Neuron (in vitro differentiated cells): ENCODE measurements at regions not wholly inside any gene's neighbourhood (a gene's known extent, or its start where the extent isn't known, plus 50 kb on each side); places are given as distances from the start of the nearest gene placed in this dataset.

Experiments
- H2AFZ ChIP-seq: one replicate; pipeline ENCODE4 v1.6.1; 2013; ENCODE audit warnings: low read depth, mild to moderate bottlenecking, inconsistent platforms, low read length, moderate library complexity
- H3K27me3 ChIP-seq: one replicate; pipeline ENCODE4 v1.6.1; 2013; ENCODE audit warnings: low read length; ENCODE audit not compliant: insufficient read depth
- H3K36me3 ChIP-seq: one replicate; pipeline ENCODE4 v1.6.1; 2013; ENCODE audit warnings: low read length; ENCODE audit not compliant: insufficient read depth
- H3K4me1 ChIP-seq: one replicate; pipeline ENCODE4 v1.6.1; 2013; ENCODE audit warnings: low read length; ENCODE audit not compliant: insufficient read depth
- H3K4me3 ChIP-seq: 2 replicates; pipeline ENCODE4 v1.5.1; 2013; ENCODE audit warnings: mild to moderate bottlenecking, low read length, moderate library complexity
- H3K9me3 ChIP-seq: one replicate; pipeline ENCODE4 v1.6.1; 2013; ENCODE audit warnings: low read length

- no peaks in the 10 kb centered on the region for H3K27me3 ChIP-seq
- H3K4me3 ChIP-seq: no peak overlapping the region
- H3K4me1 ChIP-seq: no peaks in the 10 kb centered on the region
- no peaks in the 10 kb centered on the region for H3K9me3 ChIP-seq
- H2AFZ ChIP-seq: no peak overlapping the region
- no peaks in the 10 kb centered on the region for H3K36me3 ChIP-seq
These were observed 132.3 kb downstream of the CSNK2A3 start for GRCh38 chr11:11220786-11221185.

DNA sequence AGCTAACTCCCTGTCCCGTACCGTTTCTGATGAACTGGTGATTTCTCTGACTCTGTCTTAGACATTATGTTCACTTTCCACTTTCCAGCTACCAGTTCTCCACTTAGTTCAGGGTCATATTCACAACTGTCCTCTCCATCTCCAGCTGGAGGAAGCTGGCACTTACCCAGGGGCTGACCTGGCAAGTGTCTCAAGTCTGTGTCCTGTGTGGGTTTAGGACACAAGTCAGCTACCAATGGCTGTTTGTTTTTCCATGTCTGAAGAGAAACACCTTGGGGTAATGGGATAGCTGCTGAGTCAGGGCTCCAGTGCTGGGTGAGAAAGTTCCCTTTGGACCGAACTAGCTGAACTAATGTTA is 134.4 kb downstream of the CSNK2A3 start:
- Histone ChIP-seq H3K4me3 (no peak overlapping the region), H2AFZ (no peak overlapping the region), H3K9me3 (no peaks in the 10 kb centered on the region), H3K4me1 (no peaks in the 10 kb centered on the region), H3K36me3 (no peaks in the 10 kb centered on the region), H3K27me3 (no peaks in the 10 kb centered on the region)

DNA sequence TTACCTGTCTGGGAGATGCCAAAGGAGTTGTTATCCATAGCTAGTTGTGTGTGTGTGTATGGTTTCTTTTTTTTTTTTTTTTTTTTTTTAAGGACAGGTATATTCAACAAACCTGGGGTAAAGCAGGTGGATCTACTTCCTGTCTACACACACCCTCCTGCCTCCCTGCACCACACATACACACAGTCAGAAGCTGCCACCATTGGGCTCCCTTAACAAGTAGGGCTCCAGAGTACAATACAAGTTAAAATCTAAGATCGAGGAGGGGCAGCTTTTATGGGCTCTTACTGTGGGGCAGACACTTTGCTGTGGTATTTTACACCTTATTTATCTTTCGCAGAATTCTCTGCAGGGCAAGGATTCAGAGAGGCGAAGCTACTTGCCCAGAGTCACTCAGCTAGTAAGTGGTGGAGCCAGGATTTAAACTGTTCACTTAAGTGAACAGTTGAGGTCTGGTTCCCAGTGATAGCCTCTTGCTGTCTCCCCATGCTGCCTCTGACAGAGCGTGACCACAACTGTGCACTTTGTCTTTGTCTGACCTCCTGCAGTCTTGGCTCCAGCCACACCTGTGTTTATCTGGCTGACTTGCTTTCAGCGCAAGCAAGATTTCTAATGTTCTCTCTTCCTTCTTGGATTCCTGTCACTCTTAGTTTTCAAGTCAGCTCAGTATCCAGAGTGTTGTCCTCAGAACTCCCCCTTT is 135.0 kb downstream of the CSNK2A3 start:
- Histone ChIP-seq H3K9me3 (no peaks in the 10 kb centered on the region), H3K36me3 (no peaks in the 10 kb centered on the region), H3K4me3 (no peak overlapping the region), H3K4me1 (no peaks in the 10 kb centered on the region), H2AFZ (no peak overlapping the region), H3K27me3 (no peaks in the 10 kb centered on the region)

DNA sequence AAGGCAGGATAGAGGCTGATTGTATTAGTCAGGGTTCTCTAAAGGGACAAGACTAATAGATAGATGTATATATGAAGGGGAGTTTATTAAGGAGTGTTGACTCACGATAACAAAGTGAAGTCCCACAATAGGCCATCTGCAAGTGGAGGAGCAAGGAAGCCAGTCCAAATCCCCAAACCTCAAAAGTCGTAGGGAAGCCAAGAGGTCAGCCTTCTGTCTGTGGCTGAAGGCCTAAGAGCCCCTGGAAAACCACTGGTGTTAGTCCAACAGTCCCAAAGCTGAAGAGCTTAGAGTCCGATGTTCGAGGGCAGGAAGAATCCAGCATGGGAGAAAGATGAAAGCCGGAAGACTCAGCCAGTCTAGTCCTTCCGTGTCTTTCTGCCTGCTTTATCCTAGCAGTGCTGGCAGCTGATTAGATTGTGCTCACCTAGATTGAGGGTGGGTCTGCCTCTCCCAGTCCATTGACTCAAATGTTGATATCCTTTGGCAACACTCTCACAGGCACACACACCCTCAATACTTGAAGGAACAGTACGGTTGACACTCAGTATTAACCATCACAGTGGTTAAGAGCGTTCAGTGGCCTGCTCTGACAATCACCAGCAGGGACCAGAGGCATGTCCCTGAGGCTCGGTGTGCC is 135.6 kb downstream of the CSNK2A3 start:
- no peak overlapping the region for H3K4me3 ChIP-seq
- no peaks in the 10 kb centered on the region for H3K27me3 ChIP-seq
- H3K4me1 ChIP-seq: no peaks in the 10 kb centered on the region
- H2AFZ ChIP-seq: no peak overlapping the region
- H3K9me3 ChIP-seq: no peaks in the 10 kb centered on the region
- no peaks in the 10 kb centered on the region for H3K36me3 ChIP-seq

GRCh38 chr11:11215944-11216343 is 137.1 kb downstream of the CSNK2A3 start:
- Histone ChIP-seq H3K36me3 (no peaks in the 10 kb centered on the region), H3K4me1 (no peaks in the 10 kb centered on the region), H3K4me3 (no peak overlapping the region), H2AFZ (no peak overlapping the region), H3K9me3 (no peaks in the 10 kb centered on the region), H3K27me3 (no peaks in the 10 kb centered on the region)

DNA sequence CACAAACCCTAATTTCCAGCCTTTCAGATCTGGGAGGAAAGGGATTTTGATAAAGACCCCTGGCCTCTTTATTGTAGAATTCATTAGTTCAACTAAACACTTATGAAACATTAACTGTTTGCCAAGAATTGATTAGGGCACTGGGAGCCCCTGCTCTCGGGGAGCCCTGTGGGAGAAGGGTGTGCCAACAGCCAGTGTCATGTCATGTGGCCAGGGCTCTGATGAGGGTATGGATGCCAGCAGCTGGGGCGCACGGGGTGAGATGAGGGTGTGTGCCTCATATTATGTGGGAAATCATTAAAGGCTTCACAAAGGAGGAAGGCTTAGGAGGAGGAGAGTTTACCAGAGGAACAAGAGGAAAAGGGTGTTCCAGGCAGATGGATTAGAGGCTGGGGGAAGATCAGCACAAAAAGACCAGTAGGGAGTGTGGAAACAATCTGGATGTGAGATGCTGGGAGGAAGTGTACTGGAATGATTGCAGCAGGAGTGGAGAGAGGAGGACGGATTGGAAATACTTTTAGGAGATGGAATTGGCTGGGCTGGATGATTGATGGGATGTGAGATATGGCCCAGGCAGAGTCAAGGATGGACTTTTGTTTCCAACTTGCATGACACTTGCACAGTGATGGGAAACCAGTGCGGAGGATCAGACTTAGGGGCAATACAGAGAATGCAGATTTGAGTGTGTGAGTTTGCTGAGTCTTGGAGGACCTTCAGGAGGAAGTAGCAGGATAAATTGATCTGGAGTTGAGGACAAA is 137.8 kb downstream of the CSNK2A3 start:
- Histone ChIP-seq H3K36me3 (no peaks in the 10 kb centered on the region), H3K4me3 (no peak overlapping the region), H3K27me3 (no peaks in the 10 kb centered on the region), H2AFZ (no peak overlapping the region), H3K4me1 (no peaks in the 10 kb centered on the region), H3K9me3 (no peaks in the 10 kb centered on the region)

- Histone ChIP-seq H3K36me3 (no peaks in the 10 kb centered on the region), H2AFZ (no peak overlapping the region), H3K4me3 (no peak overlapping the region), H3K4me1 (no peaks in the 10 kb centered on the region), H3K9me3 (no peaks in the 10 kb centered on the region), H3K27me3 (no peaks in the 10 kb centered on the region)
These were observed 139.9 kb downstream of the CSNK2A3 start for GRCh38 chr11:11213117-11213516.

GRCh38 chr11:11211888-11212287 is 141.2 kb downstream of the CSNK2A3 start:
- no peaks in the 10 kb centered on the region for H3K9me3 ChIP-seq
- no peak overlapping the region for H3K4me3 ChIP-seq
- H3K36me3 ChIP-seq: no peaks in the 10 kb centered on the region
- no peaks in the 10 kb centered on the region for H3K4me1 ChIP-seq
- no peak overlapping the region for H2AFZ ChIP-seq
- H3K27me3 ChIP-seq: no peaks in the 10 kb centered on the region

- Histone ChIP-seq H3K4me3 (no peak overlapping the region), H2AFZ (no peak overlapping the region), H3K9me3 (no peaks in the 10 kb centered on the region), H3K27me3 (no peaks in the 10 kb centered on the region), H3K4me1 (no peaks in the 10 kb centered on the region), H3K36me3 (no peaks in the 10 kb centered on the region)
These were observed 141.9 kb downstream of the CSNK2A3 start for GRCh38 chr11:11211186-11211585.

DNA sequence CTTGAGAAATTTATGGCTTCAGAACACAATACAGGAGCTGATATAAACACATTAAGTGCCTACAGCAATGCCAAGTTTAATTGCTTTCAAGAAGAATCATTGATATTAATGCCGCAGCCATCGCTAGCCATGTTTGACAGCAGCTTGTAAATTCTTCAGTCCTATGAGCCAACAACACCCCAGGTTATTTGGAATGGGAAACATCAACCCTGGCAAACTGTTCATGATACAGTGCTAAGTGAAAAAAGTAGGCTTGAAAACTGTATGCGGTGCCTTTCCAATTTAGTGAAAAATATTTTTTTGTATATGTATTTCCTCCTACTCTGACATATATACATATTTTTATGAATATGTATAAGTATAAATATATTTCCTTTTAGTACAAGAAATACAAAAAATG is 142.6 kb downstream of the CSNK2A3 start:
- Histone ChIP-seq H2AFZ (no peak overlapping the region), H3K27me3 (no peaks in the 10 kb centered on the region), H3K4me1 (no peaks in the 10 kb centered on the region), H3K4me3 (no peak overlapping the region), H3K9me3 (no peaks in the 10 kb centered on the region), H3K36me3 (no peaks in the 10 kb centered on the region)

DNA sequence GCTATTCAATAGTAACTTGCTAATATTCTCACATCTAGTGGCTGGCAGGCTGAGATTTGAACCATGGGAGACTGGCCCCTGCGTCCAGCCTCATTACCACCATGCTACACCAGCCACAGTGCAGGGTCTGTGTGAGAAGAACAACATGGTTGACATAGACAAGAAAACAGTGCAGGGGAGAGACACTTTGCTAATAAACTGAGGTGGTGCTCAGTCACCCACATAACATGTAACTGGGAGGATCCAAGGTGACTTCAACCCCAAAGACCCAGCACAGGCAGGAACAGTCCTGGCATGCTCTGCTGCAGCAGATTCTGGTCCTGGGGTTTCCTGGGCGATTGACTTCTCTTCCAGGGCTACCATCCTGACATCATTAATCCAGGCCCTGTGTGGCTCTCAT is 143.1 kb downstream of the CSNK2A3 start:
- Histone ChIP-seq H2AFZ (no peak overlapping the region), H3K27me3 (no peaks in the 10 kb centered on the region), H3K4me1 (no peaks in the 10 kb centered on the region), H3K4me3 (no peak overlapping the region), H3K36me3 (no peaks in the 10 kb centered on the region), H3K9me3 (no peaks in the 10 kb centered on the region)

GRCh38 chr11:11208994-11209393 is 144.1 kb downstream of the CSNK2A3 start:
- no peaks in the 10 kb centered on the region for H3K36me3 ChIP-seq
- no peaks in the 10 kb centered on the region for H3K27me3 ChIP-seq
- H2AFZ ChIP-seq: no peak overlapping the region
- H3K4me1 ChIP-seq: no peaks in the 10 kb centered on the region
- no peaks in the 10 kb centered on the region for H3K9me3 ChIP-seq
- H3K4me3 ChIP-seq: no peak overlapping the region

GRCh38 chr11:11207428-11207827 is 145.6 kb downstream of the CSNK2A3 start:
- Histone ChIP-seq H3K27me3 (no peaks in the 10 kb centered on the region), H3K4me1 (no peaks in the 10 kb centered on the region)

More at GRCh38 chr11:11207428-11207827, 145.6 kb downstream of the CSNK2A3 start:
- H3K9me3 ChIP-seq: no peaks in the 10 kb centered on the region
- no peak overlapping the region for H2AFZ ChIP-seq
- H3K4me3 ChIP-seq: no peak overlapping the region
- no peaks in the 10 kb centered on the region for H3K36me3 ChIP-seq
